ENCODE measurements at regions not wholly inside any gene's neighbourhood (a gene's known extent, or its start where the extent isn't known, plus 50 kb on each side); places are given as distances from the start of the nearest gene placed in this dataset.
"Not testable (repeated sequence)": the region's sequence is repeated elsewhere in the genome, so short reads cannot be mapped to it uniquely, and the experiment has no call there.

GRCh38 chr3:153789380-153789779, 331.8 kb upstream of the ARHGEF26 start:
- no peaks in the 10 kb centered on the region for H3K79me2 ChIP-seq (ENCODE audit: insufficient read depth, low read length)
- no TSS peak for BruUV-seq (replicated peaks)
- intact Hi-C loops (cut with micrococcal nuclease), result no loop called here
- H3K4me3 ChIP-seq (replicated peaks in 1 of 2; ENCODE audit: low read depth in 1 of 2, low read length in 2 of 2), result no peak overlapping the region
- TF ChIP-seq FOSL1 (IDR thresholded peaks at IDR 0.05; ENCODE audit: low read depth), result no peak
- TF ChIP-seq CBX3 (IDR thresholded peaks at IDR 0.05; ENCODE audit: low read depth), result no peak
- TF ChIP-seq CTCF (IDR thresholded peaks at IDR 0.05 in 2 of 3, conservative IDR thresholded peaks at IDR 0.05 in 1 of 3; ENCODE audit: borderline replicate concordance in 1 of 3, insufficient read depth in 1 of 3, low read depth in 2 of 3, low read length in 2 of 3), result no peak
- no peak for TF ChIP-seq POLR2AphosphoS5 (IDR thresholded peaks at IDR 0.05; ENCODE audit: low read depth, low read length)
- TF ChIP-seq POLR2A (IDR thresholded peaks at IDR 0.05; ENCODE audit: borderline replicate concordance, extremely low read depth, insufficient read depth, insufficient read length), result no peak
- no peak for TF ChIP-seq SIN3A (IDR thresholded peaks at IDR 0.05; ENCODE audit: low read depth)
- TF ChIP-seq JUND (IDR thresholded peaks at IDR 0.05), result no peak
- no peak for TF ChIP-seq RAD21 (IDR thresholded peaks at IDR 0.05; ENCODE audit: low read depth)
- no peak for TF ChIP-seq ZNF274 (IDR thresholded peaks at IDR 0.05; ENCODE audit: low read depth, low read length)
- TF ChIP-seq YY1 (IDR thresholded peaks at IDR 0.05; ENCODE audit: extremely low read depth, insufficient replicate concordance, low read depth, low read length), result no peak
- TF ChIP-seq EGR1 (IDR thresholded peaks at IDR 0.05; ENCODE audit: low read depth), result no peak
- TF ChIP-seq TCF7L2 (IDR thresholded peaks at IDR 0.05; ENCODE audit: borderline replicate concordance, extremely low read depth, insufficient read depth, insufficient read length), result no peak
- no peak for TF ChIP-seq REST (IDR thresholded peaks at IDR 0.05; ENCODE audit: low read depth)
- CTCF ChIA-PET, result no interaction called here
- RAD21 ChIA-PET (ENCODE audit: low non-redundant PET in 1 of 2, low total read pairs in 2 of 2, uncharacterized antibody in 2 of 2, unreplicated experiment in 2 of 2), result no interaction called here
- no peak for DNase-seq (ENCODE audit: low read depth, low spot score)
- no peak overlapping the region for H2AFZ ChIP-seq (ENCODE audit: low read depth, low read length, poor library complexity, severe bottlenecking)
- no peak overlapping the region for H3K9ac ChIP-seq (ENCODE audit: low read length)
- no peaks in the 10 kb centered on the region for H3K4me1 ChIP-seq (ENCODE audit: control insufficient read depth in 1 of 2, insufficient read depth in 2 of 2, low read length in 2 of 2)
- no peak for ATAC-seq
- no peaks in the 10 kb centered on the region for H3K36me3 ChIP-seq (ENCODE audit: control insufficient read depth in 1 of 2, insufficient read depth in 2 of 2, low read length in 2 of 2)
- no peak overlapping the region for H3K4me2 ChIP-seq (ENCODE audit: low read length)
- POLR2A ChIA-PET, result no interaction called here
- no peaks in the 10 kb centered on the region for H4K20me1 ChIP-seq (ENCODE audit: insufficient read depth)
- no peaks in the 10 kb centered on the region for H3K27me3 ChIP-seq (ENCODE audit: insufficient read depth, low read length)
- H3K9me3 ChIP-seq (ENCODE audit: control insufficient read depth in 1 of 2, insufficient read depth in 1 of 2, low read depth in 1 of 2, low read length in 2 of 2), result no peaks in the 10 kb centered on the region
- H3K27ac ChIP-seq (ENCODE audit: low read depth, low read length), result no peak overlapping the region
- no peaks in the 10 kb centered on the region for H3K9me2 ChIP-seq (ENCODE audit: insufficient read depth)

GRCh38 chr3:153797056-153797455, 324.1 kb upstream of the ARHGEF26 start:
- CTCF ChIA-PET; H3K27ac ChIP-seq (ENCODE audit: low read depth, low read length); H3K36me3 ChIP-seq (ENCODE audit: control insufficient read depth in 1 of 2, insufficient read depth in 2 of 2, low read length in 2 of 2); H2AFZ ChIP-seq (ENCODE audit: low read depth, low read length, poor library complexity, severe bottlenecking); H4K20me1 ChIP-seq (ENCODE audit: insufficient read depth); DNase-seq (ENCODE audit: low read depth, low spot score); H3K9me3 ChIP-seq (ENCODE audit: control insufficient read depth in 1 of 2, insufficient read depth in 1 of 2, low read depth in 1 of 2, low read length in 2 of 2); BruUV-seq (replicated peaks); H3K4me1 ChIP-seq (ENCODE audit: control insufficient read depth in 1 of 2, insufficient read depth in 2 of 2, low read length in 2 of 2); H3K9me2 ChIP-seq (ENCODE audit: insufficient read depth); H3K79me2 ChIP-seq (ENCODE audit: insufficient read depth, low read length); POLR2A ChIA-PET; H3K9ac ChIP-seq (ENCODE audit: low read length); ATAC-seq; H3K4me3 ChIP-seq (replicated peaks in 1 of 2; ENCODE audit: low read depth in 1 of 2, low read length in 2 of 2); RAD21 ChIA-PET (ENCODE audit: low non-redundant PET in 1 of 2, low total read pairs in 2 of 2, uncharacterized antibody in 2 of 2, unreplicated experiment in 2 of 2); intact Hi-C loops (cut with micrococcal nuclease); H3K27me3 ChIP-seq (ENCODE audit: insufficient read depth, low read length): not testable (repeated sequence)
- H3K4me2 ChIP-seq (ENCODE audit: low read length), result peak overlapping the region; percentile 35

Data from HCT116 (cell line).